GM19025 (cell line): ENCODE measurements at regions not wholly inside any gene's neighbourhood (a gene's known extent, or its start where the extent isn't known, plus 50 kb on each side); places are given as distances from the start of the nearest gene placed in this dataset.
"Not testable (repeated sequence)": the region's sequence is repeated elsewhere in the genome, so short reads cannot be mapped to it uniquely, and the experiment has no call there.

Source experiments
- ATAC-seq: cut with Tn5 transposase; IDR thresholded peaks from one replicate; pipeline ENCODE4 v1.9.1; 2021; ENCODE audit warnings: mild to moderate bottlenecking, low read depth, moderate library complexity; ENCODE audit not compliant: unreplicated experiment

DNA sequence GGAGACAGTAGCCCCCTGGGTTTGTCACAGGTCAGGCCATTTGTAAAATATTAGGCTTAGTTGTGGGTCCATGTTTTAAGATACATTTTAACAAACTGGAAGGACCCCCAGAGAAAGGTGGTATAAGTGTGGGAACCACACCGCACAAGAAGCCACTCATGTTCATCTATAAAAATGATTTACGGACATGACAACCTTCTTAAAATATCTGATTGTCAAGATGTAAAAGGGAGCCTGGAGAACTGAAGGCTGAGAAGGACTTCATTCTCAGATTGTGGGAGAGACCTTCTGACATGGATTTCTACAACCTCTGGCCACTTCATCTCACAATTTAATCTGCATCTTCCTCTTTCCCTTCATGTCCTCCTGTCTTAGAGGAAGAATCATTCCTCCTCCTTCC is 102.4 kb downstream of the VCPKMT start:
- ATAC-seq, result no peak

DNA sequence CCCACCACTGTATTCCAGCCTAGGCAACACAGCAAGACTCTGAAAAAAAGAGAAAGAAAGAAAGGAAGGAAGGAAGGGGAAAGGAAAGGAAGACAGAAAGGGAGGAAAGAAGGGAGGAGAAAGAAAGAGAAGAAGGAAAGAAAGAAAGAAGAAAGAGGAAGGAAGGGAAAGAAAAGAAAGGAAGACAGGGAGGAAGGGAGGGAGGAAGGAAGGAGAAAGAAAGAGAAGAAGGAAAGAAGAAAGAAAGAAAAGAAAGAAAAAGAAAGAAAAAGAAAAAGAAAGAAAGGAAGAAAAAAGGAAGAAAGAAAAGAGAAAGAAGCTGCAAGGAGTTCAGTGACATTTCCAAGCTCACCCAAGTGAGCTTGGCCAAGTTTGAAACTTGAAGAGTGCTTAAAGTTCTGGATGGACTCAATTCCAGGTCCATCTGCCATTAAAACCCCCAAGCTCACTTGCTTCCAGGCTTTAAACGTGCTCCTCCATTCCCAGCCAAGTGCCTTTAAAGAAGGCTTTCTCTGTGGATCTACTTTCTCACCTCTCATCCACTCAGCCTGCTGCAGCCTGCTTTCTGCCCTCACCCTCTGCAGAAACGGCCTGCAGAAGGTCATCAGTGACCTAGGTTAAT is 101.5 kb downstream of the VCPKMT start:
- ATAC-seq, result no peak

DNA sequence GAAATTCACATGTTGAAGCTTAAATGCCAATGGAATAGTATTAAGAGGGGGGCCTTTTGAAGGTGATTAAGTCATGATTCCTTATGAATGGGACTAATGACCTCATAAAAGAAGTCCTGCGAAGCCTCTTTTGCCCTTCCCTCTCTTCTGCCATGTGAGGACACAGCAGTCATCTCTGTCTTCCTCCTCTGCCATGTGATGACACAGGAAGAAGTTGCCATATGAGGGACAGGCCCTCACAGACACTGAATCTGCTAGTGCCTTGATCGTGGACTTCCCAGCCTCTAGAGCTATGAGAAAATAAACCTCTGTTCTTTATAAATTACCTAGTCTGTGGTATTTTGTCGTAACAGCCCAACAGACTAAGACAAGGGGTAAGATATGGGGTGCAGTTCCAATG is 100.7 kb downstream of the VCPKMT start:
- ATAC-seq, result no peak

DNA sequence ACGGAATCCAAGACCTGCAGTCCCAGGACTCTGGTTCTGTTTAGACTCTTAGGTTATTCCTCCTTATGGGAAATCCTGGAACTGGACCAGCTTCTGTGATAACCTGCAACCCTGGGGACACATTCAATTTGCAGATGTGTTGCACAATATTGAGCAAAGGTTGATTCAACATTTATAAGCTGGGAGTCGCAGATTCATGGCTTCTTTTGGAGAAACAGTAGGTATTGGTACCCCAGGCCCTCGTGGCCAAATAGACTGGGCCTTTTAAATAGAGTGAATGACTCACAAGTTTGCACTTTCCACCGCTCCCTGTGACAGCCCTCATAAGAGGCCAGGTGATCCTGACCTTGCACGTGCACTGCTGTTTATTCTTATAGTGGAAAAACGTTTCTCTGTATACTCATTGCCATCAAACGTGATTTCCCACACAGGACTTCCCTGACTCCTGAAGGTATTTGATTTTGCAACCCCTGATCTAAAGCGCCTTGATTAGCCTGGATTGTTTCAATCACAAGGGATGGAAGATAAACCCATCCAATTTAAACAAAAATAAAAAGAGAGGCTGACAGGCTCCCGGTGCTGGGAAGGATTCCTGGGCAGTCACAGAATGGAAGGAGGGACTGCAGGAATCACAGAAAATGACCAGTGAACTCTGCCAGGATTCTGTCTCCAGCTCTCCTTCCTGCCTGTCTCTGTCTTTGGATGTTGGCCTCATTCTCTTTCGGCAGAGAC is 98.0 kb downstream of the VCPKMT start:
- no peak for ATAC-seq

DNA sequence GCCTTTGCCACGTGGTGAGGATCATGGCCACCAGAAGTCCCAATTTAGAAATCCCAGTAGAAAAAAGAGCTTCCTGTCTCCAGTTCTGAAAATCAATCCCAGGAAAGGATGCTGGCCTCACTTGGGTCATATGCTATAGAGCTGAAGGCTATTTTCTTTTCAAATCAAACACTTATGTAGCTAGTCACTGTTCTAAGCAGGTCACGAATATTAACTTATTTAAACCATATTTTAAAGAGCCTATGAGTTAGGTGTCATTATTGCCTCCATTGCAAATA is 97.5 kb downstream of the VCPKMT start:
- no peak for ATAC-seq

DNA sequence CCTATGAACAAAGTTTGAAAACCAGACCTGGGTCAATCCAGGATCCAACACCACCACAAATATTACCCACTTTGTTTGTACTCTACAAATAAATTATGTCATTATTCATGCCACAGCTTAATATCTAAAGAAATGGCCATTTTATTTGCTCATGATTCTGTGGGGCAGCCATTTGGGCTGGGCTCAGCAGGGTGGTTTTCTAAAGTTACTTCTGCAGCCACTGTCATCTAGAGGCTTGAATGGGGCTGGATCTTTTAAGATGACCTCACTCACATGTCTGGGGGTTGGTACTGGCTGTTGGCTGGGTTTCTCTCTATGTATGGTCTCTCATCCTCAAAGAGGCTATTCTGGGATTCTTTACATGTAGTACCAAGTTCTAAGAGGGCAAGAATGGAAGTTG is 96.2 kb downstream of the VCPKMT start:
- ATAC-seq, result no peak

DNA sequence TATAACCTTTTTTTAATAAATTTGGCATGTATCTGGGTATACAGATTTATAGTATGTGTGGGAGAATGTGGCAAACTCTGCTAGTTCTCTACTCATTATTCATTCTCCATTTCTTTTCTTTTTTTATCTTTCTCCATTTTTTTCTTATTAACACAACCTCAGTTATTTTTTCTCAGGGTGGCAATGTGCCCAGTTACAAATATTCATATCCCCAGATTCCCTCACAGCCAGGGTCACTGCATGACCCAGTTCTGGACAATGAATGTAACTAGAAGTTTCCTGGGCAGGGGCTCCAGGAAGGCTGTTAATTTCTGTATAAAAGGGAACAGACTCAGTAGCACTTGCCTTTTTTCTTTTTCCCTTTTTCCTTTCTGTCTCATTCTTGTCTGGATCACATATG is 95.6 kb downstream of the VCPKMT start:
- no peak for ATAC-seq

DNA sequence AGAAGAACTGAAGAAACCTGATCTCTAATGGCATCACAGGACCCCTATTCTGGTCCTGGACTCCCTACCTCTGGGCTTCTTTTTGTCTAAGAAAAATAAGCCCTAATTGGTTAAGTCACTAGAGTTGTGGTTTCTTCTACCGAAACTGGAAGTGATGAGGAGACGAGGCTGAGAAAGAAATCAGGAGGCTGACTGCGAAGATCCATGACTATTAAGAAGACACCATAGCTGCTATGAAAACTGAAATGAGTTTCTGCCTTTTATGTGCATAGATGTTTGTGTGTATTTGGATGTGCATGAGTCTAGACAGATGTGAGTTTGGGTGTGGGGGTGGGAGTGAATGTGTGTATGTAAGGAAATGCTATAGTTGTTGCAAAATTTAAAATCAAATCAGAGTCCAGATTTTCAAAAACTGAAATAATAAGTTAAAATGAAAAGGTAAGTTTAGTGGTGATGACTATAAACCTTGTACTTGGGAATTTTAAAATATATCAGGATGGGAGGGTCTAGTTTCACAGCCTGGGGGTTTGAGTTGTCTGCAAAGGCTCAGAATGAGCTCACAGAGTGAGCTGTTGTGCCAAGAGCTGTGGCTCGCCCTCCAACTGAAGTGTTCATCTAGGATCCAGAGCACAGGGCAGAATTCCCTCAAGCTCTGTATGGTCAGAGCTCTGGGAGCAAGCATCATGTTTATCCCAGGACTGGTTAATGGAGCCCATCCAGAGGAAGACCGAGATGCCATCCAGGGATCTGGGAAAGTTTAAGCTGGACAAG is 94.9 kb downstream of the VCPKMT start:
- ATAC-seq, result no peak

DNA sequence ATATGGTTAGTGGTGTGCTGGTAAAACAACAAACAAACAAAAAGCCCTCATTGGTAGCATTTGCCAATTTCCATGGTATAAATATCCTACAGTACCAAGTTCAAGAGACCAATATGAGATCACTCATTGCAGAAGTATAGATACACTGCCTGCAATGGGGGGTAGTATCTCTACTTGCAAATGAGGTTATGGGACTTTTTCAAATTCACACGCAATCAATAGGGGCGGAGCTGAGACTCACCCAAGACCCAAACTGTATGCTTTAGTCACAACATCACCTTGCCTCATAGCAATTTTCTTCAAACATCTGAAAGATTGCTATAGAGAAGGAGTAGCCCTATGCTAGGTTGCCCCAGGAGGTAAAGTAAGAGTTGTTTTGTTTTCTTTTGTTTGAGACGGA is 93.7 kb downstream of the VCPKMT start:
- no peak for ATAC-seq

DNA sequence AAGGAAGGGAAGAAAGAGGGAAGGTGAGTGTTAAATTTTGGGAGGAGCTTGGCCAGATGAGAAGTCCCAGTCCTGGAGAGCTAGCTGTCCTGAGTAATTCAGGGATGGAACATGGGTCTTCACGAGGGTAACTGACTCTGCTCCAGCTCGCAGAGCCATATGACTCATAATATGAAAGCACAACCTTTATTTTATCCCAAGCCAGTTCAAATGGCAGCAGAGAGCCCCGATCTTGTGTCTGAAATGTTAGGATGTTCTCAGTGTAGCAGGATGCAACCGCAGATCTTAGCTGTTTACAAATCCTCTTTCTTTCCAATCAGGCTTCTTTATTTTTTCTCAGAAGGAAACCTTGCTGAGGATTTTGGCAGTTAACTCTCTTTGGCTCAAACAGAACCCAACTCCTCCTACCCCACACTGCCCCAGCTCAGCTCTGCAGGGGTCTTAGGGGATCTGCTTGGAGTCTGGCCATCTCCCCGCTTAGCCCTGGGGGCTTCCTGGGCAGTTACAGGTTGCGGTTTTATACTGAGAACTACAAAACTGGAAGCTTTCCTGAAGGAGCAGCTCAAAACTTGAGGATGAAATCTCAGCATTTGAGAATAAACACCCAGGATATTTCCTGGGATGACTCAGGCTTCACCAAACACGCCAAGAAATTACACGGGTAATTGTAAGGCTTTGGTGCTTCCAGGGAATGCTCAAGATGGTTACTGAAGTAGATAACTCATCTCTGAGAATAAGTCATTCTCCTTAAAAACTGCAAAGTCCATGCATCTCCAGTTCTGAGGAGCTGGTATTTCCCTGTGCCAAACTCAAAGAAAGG is 92.5 kb downstream of the VCPKMT start:
- no peak for ATAC-seq

DNA sequence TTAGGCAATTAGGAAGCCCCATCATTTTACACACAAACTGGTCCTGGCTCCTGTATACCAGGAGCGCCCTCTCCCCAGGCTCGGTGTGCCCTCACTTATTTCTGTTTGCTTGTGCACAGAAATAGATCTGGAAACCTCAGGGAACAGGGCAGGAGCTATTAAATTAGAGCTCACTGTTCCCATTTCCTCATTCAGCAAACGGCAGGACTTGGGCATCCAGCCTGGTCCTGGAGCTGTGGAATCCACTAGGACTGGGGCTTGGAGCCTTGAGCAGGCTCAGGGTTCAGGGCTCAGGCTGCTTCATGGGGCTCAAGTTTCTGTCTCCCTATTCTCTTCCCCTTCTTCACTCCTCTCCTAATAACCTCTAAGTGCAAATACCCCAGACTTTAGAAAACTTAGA is 91.3 kb downstream of the VCPKMT start:
- no peak for ATAC-seq

DNA sequence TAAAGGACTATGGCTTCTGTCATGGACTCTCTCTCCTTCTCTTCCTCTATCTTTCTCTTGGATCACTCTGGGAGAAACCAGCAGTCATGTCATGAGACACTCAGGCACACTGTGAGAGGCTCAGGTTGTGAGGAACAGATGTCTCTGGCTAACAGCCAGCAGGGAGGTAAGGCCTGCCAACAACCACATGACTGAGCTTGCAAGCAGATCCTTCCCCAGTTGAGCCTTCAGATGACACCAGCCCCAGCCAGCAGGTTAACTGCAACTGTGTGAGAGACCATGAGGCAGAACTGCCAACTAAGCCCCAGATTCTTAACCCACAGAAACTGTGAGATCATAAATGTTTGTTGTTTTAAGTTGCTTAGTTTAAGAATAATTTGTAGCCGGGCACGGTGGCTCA is 90.6 kb downstream of the VCPKMT start:
- no peak for ATAC-seq

DNA sequence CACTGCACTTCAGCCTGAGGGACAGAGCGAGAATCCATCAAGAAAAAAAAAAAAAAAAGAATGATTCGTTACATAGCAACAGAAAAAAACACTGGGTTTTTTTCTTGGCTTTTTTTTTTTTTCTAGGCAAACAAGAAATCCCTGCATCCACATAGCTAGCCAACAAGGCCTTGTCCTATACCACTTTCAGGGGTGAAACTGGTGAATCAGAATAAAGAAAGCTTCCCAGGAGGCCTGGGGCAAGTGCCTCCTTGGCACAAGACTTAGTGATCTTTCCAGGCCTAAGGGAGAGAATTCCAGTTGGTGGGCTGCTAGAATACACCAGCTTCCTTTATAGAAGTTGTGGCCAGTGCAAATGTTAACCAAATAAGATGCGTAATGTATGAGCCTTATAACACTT is 90.0 kb downstream of the VCPKMT start:
- ATAC-seq, result no peak

DNA sequence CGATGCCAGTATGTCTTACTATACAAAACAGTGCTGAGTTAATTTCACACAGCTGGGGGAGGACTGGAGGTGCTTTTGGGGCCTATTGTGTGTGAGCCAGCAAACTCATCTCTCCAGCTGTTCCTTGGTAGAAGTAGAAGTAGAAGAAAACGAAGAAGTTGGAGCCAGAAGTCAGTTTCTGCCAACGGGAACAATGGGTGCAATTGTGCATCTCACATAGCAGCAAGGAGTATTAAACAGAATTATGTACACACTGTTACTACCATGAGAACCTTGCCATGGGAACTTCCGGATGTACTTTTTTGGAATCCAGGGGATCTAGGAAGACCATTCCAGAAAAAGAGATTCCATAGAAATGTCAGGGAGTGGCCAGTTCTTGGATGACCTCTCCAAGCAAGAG is 88.6 kb downstream of the VCPKMT start:
- no peak for ATAC-seq

DNA sequence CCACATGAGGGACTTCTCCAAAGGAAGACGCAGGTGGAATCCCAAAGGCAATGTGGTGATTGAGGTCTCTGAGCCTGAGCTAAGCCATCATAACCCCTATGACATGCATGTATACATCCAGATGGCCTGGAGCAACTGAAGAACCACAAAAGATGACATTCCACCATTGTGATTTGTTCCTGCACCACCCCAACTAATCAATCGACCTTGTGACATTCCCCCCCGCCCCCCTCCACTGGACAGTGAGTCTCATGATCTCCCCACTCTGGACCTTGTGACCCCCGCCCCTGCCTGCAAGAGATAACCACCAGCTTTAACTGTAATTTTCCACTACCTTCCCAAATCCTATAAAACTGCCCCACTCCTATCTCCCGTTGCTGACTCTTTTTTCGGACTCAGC is 87.9 kb downstream of the VCPKMT start:
- ATAC-seq, result no peak

DNA sequence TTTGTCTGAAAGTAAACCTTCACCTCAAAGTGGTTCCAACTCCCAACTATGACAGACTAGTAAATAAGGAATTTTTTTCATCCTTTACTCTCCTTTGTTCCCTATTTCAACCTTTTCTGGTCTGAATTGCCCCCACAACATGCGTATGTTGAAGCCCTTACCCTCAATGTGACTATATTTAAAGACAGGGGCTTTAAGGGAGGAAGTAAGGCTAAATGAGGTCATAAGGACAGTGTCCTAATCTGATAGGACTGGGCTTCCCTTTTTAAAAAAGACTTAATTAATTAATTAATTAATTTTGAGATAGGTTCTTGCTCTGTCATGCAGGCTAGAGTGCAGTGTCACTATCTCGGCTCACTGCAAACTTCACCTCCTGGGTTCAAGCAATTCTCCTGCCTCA is 86.3 kb downstream of the VCPKMT start:
- no peak for ATAC-seq

DNA sequence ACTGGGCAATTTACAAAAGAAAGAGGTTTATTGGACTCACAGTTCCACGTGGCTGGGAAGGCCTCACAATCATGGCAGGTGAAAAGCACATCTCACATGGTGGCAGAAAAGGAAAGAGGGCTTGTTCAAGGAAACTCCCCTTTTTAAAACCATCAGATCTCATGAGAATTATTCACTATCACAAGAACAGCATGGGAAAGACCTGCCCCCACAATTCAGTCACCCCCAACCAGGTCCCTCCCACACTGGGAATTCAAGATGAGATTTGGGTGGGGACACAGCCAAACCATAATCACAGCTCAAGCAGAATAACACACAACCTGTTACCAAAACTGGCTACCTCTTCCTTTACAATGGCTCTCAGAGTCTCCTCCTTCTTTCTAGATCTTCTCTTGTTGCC is 85.5 kb downstream of the VCPKMT start:
- not testable (repeated sequence) for ATAC-seq

DNA sequence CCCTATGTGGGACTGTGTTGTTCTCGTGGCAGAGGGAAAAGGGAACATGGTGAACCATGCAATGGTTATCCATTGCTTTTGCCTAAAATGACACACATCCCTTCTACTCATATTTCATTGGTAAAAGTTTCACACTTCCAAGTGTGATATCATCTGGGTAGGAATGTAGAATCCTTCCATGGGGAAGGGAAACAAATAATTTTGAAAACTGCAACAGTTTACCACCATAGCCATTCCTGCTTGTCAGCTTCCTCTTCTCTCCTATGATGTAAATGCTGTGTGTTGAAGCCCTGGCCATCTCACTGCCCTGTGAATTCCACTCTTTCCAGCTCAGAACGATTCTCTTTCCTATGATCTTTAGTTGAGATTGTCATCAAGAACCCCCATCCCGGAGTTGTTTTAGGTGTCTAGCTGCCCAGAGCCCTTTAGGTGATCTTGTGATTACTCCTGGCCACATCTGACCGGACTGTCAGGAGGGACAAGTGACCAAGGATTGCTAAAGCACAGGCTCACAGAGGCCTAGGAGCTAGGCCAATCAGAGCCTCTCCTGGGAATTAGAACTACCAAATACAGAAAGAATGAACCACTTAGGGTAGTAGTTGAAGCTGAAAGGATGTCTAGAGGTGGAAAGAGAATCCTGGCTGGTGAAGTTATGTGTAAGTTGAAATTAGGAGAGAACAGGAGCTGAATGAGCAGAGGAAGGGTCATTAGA is 84.6 kb downstream of the VCPKMT start:
- no peak for ATAC-seq

DNA sequence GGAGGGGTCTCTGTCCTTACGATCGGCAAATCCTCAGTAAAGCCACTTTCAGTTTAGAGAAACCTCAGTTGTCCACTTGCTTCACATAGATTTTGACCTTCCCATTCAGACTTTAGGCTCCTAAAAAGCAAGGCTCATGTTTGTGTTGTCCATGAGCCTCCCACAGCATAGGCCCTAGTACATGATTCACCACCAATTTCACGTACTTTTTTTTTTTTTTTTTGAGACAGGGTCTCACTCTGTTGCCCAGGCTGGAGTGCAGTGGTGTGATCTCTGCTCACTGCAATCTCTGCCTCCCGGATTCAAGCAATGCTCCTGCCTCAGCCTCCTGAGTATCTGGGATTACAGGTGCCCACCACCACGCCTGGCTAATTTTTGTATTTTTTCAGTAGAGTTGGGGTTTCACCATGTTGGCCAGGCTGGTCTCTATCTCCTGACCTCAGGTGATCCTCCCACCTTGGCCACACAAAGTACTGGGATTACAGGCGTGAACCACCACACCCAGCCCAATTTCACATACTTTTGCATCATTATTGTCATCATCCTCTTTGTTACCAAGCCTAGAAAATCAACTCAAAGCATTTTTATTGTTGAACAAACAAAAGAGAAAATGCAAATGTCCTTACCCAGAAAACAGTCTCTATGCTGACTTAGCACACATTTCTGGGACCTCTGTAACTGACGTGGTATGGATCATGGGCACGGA is 83.8 kb downstream of the VCPKMT start:
- ATAC-seq, result not testable (repeated sequence)

DNA sequence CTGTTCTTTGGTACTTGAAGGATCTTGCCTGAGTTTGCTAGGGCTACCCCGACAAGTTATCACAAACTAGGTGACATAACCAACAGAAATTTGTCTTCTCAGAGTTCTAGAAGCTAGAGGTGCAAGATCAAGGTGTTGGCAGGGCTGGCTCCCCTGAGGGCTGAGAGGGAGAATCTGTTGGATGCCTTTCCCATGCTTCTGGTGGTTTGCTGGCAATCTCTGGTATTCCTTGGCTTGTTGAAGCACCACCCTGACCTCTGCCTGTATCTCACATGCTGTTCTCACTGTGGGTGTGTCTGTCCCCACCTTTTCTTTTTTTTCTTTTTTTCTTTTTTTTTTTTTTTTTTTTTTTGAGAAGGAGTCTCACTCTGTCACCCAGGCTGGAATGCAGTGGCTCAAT is 81.2 kb downstream of the VCPKMT start:
- no peak for ATAC-seq
